Activated naive CD4-positive, alpha-beta T cell (primary cell): ENCODE measurements at regions not wholly inside any gene's neighbourhood (a gene's known extent, or its start where the extent isn't known, plus 50 kb on each side); places are given as distances from the start of the nearest gene placed in this dataset.

Experiments
- DNase-seq, 4 experiments: peaks; one replicate each; lab custom pipeline; 2025; lab: John Stamatoyannopoulos, UW

DNA sequence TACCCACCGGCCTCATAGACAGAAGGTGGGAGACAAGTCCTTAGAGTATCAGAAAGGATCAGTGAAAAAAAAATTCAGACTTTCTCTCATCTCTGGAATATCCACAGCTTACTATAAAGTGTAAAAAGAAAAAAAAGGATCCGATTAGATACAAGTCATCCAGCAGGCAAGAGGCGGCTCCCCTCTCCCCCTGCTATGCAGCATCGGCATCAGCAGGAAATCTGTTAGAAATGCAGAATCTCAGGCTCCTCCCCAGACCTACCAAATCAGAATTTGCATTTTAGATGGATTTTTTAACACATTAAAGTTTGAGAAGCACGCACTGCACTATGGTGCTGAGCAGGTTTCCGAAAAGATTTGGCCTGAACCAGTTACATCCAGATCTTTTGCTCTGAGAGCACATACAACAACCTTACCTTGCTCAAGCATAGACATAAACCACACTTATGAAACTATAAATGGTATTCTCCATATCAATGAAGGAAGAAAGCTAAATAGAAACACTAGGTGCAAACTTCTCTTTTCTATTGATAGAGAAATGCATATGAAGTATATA, 117.0 kb upstream of the POU3F2 start:
- no peak for DNase-seq

GRCh38 chr6:98717988-98718387, 116.4 kb upstream of the POU3F2 start:
- DNase-seq = no peak

DNA sequence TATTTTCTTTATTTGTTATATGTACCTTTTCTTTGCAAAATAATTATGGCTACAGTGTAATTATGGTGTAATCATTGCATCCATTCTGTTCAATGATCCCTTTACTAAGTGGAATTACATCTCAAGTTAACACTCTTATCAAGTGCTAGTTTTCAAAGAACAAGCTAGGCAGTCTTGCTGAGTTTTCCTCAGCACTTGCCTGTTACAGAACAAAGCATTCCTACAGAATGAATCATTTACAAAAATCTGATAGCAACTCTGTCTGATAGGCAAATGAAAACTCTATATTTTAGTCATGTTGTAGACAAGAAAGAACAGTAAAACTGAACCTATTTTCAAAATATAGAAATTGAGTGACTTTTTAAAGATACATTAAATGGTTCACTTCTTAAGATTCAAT, 109.8 kb upstream of the POU3F2 start:
- DNase-seq = no peak

DNA sequence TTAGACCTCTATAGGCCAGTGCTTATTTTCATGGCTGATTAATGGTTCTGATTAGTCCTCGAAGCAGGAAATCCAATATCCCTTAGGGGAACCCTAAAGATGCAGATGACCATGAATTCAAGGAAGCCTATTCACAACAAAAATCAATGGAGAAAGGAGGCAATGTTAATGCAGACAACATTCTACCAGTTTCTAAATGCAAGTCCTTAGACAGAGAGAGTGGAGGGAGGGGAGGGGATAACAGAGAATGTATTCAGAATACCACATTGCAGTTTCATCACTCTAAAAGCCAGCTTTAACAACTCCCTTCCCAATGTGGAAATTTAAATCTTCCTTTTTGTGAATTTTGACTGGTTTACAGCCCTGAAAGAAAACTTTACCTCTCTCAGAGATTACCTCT, 87.1 kb upstream of the POU3F2 start:
- DNase-seq = no peak

GRCh38 chr6:98747960-98748359, 86.4 kb upstream of the POU3F2 start:
- DNase-seq = no peak

GRCh38 chr6:98759459-98759858, 74.9 kb upstream of the POU3F2 start:
- no peak for DNase-seq

GRCh38 chr6:98764373-98764911, 69.9 kb upstream of the POU3F2 start:
- no peak for DNase-seq

- no peak for DNase-seq
Observed at GRCh38 chr6:98769546-98769945, 64.8 kb upstream of the POU3F2 start.

DNA sequence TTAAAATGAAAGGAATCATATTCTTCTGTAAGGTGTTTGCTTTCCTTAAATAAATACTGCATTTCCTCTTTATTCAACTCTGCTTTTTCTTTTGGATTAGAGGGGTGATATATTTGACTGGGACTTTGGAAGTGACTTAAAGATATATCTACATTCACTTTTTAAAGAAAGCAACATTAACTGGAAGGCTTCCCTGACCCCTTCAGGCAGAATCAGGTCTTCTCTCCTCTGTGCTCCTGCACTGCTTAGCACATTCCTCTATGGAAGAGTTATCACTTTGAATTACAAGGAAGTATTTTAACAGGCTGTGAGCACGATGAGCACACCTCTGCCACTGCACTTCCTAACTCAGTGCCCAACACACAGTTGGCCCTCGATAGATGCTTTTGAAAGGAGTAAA, 59.2 kb upstream of the POU3F2 start:
- DNase-seq = no peak

- DNase-seq = no peak
Observed at GRCh38 chr6:98777762-98778161, 56.6 kb upstream of the POU3F2 start.

- DNase-seq = no peak
Observed at GRCh38 chr6:98779618-98780017, 54.8 kb upstream of the POU3F2 start.

DNA sequence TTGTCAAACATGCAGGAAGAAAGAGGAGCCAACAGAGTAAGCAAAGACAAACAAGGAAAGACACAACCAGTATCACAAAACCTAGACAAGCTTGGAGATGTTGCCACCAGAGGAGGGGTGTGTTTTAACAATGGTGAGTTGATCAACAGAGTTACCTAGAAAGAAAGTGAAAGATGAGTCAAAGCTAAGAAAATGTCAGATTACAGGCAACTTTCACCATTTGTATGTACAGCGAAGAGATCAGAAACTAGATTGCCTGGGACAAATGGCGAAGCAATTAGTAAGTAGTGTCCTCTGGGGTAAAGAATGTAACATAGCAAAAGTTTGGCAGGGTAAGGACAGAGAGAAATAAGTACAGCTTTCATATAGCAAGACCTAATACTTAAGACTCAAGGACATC, 51.6 kb upstream of the POU3F2 start:
- no peak for DNase-seq

GRCh38 chr6:98783578-98783977, 50.8 kb upstream of the POU3F2 start:
- no peak for DNase-seq
